ENCODE measurements at regions not wholly inside any gene's neighbourhood (a gene's known extent, or its start where the extent isn't known, plus 50 kb on each side); places are given as distances from the start of the nearest gene placed in this dataset.

DNA sequence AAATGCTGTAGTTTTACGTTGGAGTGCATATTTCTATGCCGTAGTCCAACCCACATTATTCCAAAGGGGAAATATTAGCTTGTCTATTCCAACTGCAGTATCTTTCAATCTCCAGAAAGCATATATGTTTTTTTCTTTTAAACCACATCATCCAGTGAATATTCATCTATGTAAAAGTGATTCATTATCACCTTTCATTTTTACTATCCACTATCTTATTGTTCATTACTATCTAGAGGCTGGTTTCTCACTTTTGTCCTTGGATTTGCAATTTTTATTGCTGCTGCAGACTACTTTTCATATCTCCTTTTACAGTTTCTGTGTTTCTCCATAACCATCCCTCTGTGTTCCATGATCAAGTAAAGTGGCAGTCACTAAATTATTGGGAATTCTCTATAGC lies 1097.2 kb upstream of the TENM4 start:
- DNase-seq: no peak

DNA sequence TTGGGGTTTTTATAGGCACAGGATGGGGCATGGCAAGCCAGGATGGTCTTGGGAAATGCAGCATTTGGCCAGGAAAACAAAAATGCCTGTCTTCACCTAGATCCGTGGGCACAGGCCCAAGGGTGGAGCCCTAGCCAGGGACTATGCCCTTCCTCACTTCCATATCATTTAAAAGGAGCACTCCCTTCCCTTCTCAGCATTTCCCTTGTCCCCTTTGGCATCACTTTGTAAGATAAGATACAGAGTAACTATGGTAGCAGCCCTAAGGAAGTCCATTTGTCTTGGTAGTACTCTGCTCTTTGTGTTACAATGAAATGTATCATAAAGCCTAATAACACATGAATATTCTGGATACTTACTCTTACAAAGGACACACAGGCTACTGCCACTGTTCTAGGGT lies 1092.6 kb upstream of the TENM4 start:
- no peak for DNase-seq

GRCh38 chr11:80532633-80533232 lies 1091.9 kb upstream of the TENM4 start:
- DNase-seq: no peak

GRCh38 chr11:80529726-80530125 lies 1088.9 kb upstream of the TENM4 start:
- DNase-seq: no peak

GRCh38 chr11:80525663-80526405 lies 1085.0 kb upstream of the TENM4 start:
- DNase-seq: no peak

DNA sequence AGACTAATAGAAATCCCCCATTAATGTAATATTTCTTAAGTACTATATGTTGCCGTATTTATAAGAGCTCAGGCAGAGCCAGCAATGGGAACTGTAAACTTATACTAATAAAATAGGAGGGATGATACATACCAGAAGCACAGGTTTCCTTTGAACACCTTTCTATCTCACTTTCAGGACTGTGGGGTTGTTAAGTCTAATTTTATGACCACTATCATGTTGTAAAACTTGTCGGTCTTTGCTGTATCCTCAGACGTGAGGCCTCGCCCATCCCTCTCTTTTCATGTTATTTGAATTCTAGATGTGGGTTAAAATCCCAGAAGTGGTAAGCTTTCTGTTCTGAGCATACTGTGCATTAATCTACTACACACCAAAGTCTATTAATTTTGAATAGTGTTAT lies 1083.5 kb upstream of the TENM4 start:
- DNase-seq: no peak

- DNase-seq: no peak
Measured at GRCh38 chr11:80523057-80523456, 1082.2 kb upstream of the TENM4 start.

GRCh38 chr11:80521592-80521991 lies 1080.8 kb upstream of the TENM4 start:
- no peak for DNase-seq

- DNase-seq: no peak
Measured at GRCh38 chr11:80520507-80520887, 1079.7 kb upstream of the TENM4 start.

DNA sequence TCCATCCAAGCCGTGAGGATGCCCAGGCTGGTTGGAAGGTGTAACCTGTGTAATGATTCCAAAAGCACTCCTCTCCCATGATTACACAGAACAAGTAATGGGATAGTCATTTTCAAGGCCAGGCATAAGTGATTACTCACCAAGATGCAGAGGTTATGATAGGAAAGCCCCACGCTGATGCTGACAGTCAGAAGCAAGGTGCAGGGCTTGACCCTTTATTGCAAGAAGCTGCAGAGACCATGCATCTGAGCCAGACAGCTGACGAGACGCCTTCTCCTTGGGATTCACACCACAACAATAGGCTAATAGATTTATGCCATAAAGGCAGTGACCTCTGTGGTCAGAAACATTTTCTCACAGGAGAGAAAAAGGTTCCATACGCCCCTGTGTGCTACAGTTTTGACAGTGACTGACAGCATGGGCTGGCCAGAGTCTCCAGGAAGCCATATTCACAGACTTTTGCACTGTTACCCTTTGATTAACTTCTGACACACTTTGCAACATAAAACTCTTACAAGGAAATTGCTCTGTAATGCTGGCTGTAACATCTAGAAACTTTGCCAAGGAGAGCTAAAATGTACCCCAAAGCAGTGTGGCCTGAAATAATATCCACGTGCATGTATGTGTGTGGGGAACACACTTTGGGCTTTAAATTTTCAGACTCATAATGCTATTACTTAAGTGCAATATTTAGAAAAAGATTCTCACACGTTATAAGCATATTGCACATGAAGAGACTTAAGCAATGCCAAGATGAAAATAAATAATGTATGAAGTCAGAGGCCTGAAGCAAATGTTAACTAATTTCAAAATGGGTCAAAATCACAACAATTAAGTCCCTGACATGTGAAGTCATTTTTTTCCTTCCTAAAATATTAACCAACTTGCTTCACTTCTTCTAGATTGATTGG lies 1079.0 kb upstream of the TENM4 start:
- no peak for DNase-seq

DNA sequence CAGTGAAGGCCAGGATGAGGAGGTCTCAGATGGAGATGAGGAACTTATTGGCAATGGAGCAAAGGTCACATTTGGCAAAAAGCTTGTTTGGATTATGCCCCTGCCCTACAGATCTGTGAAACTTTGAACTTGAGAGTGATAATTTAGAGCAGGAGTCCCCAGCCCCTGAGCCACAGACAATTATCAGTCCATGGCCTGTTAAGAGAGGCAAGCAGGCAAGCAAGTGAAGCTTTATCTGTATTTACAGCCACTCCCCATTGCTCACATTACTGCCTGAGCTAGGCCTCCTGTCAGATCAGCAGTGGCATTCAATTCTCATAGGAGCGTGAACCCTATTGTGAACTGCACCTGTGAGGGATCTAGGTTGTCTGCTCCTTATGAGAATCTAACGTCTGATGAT lies 1076.9 kb upstream of the TENM4 start:
- no peak for DNase-seq

DNA sequence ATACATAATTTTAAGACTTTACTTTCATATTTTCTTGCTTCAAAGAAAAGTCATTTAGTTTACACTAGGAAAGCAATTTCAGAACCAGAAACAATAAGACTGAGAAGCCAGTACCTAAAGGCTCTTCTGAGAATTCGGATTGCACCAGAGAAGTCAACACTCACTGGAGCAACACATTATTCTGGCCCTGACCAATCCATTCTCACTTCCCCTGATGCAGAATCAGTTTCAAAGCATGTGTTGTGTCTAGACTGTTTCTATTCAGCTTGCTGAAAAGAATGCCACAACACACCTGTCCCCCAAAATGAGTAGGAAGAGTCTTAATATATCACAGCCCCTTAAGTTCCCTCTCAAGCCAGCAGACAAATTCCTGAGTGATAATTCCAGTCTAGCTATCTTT lies 1074.3 kb upstream of the TENM4 start:
- DNase-seq: no peak

DNA sequence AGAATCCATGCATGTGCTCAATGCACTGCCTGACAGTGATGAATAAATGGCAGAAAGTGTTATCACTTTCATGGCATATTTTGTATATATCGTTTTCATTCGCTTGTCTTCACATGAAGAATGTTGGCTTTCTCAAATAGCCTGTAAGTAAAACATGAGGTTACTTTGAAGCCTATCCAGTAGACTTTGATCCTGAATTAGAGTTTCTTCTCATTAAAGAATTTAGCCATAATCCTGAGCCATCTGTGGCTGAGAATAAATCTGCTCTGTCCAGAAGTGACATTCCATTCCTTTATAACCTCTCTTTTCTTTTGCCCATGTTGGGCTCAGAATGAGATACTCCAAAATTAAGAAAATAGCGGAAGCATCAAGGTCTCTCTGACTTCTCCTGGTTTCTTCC lies 1071.7 kb upstream of the TENM4 start:
- DNase-seq: no peak

DNA sequence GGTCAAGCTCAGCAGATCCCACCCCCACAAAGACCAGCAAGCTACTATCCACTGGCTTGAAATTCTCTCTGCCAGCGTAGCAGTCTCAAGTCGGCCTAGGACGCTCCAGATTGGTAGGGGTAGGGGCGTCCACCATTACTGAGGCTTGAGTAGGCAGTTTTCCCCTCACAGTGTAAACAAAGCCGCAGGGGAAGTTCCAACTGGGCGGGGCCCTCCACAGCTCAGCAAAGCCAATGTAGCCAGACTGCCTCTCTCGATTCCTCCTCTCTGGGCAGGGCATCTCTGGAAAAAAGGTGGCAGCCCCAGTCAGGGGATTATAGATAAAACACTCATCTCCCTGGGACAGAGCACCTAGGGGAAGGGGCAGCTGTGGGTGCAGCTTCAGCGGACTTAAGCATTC lies 1064.9 kb upstream of the TENM4 start:
- no peak for DNase-seq

DNA sequence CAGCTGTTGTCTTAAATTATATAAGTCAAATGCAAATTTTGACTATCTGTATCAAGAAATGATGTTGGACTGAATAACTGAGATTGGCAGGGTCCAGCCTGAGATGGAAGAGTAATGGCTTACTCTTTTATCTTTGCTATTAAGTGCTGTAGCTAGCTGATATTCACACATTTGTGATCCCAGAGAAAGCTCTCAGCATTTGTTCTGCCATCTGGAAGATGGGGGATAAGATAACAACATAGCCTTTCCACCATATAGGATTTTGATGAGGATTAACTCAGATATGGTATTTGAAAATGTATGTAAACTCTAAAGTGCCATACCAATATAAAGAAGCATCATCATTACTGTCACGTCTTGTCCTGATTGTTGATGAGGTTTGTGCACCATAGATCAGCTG lies 1063.2 kb upstream of the TENM4 start:
- no peak for DNase-seq

DNA sequence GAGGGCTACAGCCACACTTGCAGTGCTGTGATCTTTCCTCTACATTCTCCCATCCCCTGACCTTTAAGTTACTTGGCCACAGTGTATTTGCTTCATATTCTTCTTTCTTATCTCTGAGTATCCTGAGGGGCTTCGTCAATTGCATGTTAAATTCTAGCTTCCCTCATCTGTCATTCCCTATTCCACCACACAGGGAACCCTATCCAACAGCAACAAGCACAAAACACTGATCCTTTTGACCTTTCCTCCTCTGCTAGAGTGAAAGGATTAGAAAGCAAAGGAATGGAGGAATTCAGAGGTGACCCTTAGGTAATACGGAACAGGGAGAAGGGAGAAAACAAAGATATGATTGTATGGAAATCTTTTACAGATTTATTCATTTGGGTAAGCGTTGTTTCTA lies 1061.7 kb upstream of the TENM4 start:
- no peak for DNase-seq

DNA sequence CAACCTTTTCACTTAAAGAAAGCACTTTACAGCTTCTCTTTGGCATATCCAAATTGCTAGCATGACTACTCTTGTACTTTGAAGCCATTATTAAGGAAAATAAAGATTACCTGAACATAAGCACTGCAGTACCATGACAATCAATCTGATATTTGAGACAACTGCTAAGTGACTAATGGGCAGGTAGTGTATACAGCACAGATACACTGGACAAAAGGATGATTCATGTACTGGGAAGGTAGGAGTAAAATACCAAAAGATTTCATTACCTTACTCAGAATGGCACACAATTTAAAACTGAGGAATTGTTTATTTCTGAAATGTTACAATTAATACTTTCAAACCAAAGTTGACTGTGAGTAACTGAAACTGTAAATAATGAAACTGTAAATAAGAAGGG lies 1054.3 kb upstream of the TENM4 start:
- DNase-seq: no peak

DNA sequence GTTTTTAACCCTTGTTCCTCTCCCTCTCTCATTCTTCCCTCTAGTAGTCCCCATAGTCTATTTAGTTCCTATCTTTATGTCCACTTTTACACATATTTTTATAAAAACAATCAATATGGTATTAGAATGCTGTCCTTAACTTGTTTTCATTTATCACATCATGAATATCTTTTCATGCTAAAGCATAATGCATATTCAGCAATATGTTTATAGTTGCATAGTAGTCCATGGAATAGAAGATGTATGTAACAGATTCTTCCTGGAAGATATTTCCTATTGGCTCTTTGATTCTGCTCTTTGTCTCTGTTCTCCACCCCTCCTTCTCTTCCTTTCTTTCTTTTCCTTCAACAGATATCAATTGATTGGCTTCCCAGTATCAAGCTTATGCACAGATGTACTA lies 1047.1 kb upstream of the TENM4 start:
- no peak for DNase-seq

GRCh38 chr11:80486678-80487077 lies 1045.8 kb upstream of the TENM4 start:
- no peak for DNase-seq

- DNase-seq: no peak
Measured at GRCh38 chr11:80477178-80477577, 1036.3 kb upstream of the TENM4 start.

DNA sequence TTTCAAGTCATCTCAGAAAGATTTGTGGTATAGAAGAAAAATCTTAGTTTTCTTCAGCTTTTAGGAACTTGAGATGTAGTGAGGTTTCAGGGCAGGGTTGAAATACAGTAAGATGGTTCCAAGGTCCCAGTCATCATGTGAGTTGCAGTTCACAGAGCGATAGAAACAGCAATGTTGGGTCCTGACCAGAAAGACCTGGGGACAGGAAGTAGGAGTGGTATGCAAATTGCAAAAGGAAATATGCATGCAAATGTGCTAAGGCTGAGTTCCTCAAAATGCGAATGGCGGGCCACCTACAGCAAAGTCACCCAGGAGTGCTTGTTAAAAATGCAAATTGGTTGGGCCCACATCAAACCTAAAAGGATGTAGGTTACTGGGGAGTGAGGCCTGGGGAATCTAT lies 1032.7 kb upstream of the TENM4 start:
- DNase-seq: no peak

- no peak for DNase-seq
Measured at GRCh38 chr11:80469871-80470270, 1029.0 kb upstream of the TENM4 start.

- no peak for DNase-seq
Measured at GRCh38 chr11:80466570-80466969, 1025.7 kb upstream of the TENM4 start.

GRCh38 chr11:80462211-80462610 lies 1021.4 kb upstream of the TENM4 start:
- no peak for DNase-seq
